HG03064 (cell line): ENCODE measurements at regions not wholly inside any gene's neighbourhood (a gene's known extent, or its start where the extent isn't known, plus 50 kb on each side); places are given as distances from the start of the nearest gene placed in this dataset.
A peak's percentile ranks its signal among the peaks of the same experiment; 100 is the strongest.

Experiments
- ATAC-seq: cut with Tn5 transposase; IDR thresholded peaks from one replicate; pipeline ENCODE4 v1.9.1; 2021; ENCODE audit warnings: low read depth; ENCODE audit not compliant: unreplicated experiment

DNA sequence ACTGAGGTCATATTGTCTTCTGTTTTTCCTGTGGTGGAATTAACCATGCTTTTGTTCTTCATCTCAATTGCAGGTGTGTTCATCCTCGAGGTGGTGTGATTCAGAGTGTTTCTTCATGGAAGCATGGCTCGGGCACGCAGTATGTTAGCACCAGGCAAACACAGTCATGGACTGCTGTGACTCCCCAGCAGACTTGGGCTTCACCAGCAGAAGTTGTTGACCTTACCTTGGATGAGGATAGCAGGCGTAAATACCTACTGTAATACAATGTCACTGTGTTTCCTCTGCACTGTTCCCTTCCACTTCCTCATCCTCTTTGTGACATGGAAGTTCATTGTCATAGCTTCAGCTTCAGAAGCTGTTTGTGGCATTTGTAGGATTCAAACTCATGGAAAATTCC, 158.7 kb downstream of the HAUS1 start:
- ATAC-seq = no peak

DNA sequence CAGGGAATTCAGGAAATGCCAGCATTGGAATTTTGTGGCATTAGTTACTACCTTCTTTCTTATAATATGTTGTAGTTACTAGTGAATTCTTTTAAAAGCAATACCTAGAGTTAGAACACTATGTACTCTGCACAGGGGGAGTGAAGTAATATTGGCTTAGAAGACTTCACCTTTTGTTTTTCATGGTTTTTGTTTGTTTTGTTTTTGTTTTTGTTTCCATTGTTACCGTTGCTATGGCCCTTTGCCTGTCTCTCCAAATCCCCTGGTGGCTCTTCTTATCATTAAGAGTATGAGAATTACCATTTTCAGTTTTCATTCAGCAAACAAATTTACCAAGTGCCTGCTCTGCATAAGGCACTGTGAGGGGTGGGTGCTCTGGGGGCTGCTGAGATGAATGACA, 160.1 kb downstream of the HAUS1 start:
- no peak for ATAC-seq

DNA sequence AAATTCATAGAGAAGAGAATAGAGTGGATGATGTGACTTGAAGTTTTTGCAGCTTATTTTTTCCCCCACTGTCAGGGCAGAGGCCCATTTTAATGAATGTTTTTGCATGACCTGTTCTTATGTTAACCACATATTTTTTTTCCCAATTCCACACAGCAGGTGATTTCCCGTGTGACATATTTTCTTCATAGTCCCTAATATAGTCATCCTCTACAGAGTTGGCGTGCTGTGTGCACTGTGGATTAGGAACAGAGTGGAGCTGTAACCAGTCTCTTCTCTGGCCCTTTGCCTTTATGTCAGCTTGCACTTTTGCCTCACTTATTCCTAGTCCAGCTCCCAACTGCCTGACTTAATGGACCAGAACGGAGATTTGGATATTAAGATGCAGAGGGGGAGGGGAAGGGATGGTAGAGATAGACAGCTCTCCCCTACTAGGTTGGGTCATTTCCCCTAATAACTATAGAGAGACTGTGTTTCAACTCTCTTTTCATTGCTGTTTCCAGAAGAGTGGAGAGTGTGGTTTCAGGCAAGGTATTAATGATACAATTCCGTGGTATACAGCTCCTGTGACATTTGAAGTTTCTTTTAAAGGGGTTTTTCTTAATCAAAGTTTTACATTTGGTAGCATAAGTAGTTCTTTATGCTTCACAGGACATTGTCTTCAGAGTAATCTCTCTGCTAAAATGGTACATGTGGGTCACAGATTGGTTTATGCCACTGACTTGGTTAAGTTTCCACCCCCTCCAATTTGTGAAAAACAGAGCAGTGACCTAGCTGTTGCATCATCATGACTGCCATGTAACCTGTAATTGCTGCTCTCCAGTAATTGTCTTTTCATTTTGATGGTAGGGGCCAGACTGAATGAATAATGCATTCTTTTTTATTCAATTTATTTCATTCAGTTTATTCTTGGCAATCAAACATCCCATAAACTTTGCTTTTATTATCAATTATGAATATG, 161.3 kb downstream of the HAUS1 start:
- no peak for ATAC-seq

DNA sequence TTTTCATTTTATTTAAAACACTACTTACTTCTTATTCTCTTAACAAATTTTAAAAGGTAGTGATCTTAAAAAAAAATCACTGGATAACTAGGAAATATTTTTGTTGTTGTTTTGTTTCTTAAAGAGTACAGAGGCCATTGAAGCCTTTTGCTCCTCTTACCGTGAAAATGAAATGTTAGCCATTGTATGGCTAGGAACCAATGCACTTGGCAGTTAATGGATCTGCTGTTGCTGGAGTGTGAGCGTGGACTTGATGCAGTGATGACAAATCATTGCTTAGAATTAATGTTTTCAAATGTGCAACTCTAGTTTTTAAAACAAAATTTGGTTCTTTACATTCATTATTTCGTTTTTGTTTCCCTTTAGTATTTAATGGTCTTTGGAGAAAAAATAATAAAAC, 162.3 kb downstream of the HAUS1 start:
- ATAC-seq = no peak

DNA sequence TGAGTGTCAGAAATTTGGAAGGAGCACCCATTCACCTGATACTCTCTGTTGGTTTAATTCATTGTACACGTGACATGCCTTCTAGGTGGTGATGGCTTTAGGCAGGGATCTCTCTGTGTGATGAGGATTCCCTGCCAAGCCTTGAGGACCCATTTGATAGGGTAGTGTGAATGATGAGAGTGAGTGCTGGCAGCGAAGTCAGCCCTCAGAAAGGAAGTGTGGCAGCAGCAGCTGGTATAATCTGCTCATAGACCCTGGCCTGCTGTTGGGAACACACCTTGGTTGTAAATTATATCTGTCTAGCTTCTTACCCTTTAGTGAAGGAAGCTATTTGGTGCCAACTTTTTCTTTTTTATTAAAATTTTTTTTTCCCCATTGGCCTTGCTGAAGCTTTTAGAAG, 164.5 kb downstream of the HAUS1 start:
- no peak for ATAC-seq

DNA sequence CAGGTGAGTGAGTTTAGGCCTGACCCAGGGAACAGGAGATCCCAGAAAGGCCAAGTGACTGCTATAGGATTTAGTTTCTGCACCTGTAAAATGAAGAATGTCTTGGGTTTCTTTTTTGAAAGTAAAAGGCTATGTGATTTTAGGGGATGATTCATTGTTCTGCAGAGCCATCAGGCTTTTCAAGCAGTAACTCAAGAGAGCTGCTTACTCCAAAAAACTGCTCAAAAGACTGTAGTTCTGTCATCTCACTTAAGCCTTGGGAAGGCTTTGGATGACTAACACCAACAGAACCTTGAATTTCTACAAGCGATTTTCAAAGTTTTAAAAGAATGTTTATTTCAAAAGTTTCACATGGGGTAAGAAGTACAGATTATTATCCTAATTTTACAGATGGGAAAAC, 165.1 kb downstream of the HAUS1 start:
- no peak for ATAC-seq

DNA sequence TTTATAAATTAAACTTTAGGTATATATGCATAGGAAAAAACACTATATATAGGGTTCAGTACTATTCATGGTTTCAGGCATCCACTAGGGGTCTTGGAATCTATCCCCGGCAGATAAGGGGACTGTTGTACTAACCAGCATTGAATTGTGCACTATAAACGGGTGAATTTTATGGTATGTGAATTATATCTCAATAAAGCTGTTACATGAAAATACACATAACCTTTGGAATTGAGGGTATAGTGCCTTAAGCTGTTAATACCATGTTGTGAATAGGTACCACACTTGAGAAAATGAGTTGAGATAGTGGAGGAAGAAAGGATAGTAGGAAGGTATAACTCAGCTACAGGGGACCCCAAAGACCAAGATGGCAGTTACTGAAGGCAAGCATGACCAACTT, 167.3 kb downstream of the HAUS1 start:
- ATAC-seq = no peak

DNA sequence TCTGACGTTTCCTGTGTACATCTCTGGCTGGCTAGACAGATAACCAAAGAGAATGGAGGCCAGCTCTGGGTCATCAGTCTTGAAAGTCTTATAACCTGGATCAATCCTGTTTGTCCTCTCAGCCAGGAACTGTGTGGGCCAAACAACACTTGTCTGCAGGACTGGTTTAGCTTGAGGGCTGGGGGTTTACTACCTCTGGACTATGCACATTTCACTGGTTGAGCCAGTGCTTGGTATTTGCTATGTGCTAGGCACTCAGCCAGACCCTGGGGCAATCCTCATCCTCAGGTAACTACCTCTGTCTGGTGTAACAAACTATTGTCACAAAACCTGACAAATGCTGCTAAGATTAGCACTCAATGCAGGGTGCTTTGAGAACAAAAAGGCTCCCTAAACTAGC, 169.7 kb downstream of the HAUS1 start:
- no peak for ATAC-seq

DNA sequence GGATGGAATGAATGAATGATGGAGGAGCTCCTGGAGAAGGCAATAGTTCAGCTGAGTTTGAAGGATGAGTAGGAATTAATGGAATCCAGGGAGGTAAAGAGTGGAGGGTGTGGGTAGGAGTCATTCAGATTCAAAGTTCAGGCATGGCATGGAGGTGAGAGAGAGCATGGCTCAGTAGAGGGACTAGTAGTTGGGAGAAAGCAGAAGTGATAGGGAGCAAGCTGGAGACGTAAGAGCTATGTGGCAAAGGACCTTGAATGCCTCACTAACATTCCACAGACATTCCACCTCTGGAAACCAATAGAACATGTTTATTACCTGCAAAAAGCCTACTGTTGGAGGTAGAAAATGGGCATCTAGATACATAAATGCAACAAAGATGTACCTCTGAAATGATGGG, 170.1 kb downstream of the HAUS1 start:
- ATAC-seq = no peak

DNA sequence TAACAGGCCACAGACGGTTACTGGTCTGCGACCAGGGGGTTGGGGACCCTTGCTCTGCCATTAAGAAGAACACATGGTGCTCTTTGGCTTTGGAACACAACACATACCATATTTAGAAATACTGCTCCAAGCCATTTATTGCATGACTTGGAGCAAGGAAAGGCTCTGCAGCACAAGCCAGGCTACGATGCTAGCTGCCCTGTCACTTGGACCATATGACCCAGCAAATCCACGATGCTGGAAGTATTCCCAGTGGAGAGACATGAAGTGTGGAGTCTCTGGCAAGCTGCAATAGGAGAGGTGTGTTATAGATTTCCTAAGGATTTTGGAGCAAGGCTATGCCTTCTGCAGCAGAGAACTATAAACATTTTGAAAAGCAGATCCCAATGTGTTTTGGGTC, 171.2 kb downstream of the HAUS1 start:
- ATAC-seq = no peak

DNA sequence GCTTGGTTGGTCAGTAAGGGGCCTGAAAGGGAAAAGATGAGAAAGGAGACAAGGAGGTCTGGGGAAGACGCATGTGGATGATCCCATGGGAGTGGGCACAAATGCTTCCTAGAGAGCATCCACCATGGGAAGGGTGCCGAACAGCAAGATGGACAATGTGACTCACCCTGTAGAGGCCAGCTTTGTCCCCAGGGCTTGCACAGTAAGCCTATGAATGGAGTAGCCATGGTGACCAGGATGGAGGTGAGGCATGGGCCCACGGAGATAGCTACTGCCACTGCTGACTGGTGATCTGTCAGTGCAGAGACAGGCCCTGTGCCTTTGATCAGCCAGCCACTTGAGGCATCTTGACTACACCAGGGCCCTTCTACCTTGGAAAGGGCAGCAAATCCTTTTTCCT, 172.6 kb downstream of the HAUS1 start:
- no peak for ATAC-seq

DNA sequence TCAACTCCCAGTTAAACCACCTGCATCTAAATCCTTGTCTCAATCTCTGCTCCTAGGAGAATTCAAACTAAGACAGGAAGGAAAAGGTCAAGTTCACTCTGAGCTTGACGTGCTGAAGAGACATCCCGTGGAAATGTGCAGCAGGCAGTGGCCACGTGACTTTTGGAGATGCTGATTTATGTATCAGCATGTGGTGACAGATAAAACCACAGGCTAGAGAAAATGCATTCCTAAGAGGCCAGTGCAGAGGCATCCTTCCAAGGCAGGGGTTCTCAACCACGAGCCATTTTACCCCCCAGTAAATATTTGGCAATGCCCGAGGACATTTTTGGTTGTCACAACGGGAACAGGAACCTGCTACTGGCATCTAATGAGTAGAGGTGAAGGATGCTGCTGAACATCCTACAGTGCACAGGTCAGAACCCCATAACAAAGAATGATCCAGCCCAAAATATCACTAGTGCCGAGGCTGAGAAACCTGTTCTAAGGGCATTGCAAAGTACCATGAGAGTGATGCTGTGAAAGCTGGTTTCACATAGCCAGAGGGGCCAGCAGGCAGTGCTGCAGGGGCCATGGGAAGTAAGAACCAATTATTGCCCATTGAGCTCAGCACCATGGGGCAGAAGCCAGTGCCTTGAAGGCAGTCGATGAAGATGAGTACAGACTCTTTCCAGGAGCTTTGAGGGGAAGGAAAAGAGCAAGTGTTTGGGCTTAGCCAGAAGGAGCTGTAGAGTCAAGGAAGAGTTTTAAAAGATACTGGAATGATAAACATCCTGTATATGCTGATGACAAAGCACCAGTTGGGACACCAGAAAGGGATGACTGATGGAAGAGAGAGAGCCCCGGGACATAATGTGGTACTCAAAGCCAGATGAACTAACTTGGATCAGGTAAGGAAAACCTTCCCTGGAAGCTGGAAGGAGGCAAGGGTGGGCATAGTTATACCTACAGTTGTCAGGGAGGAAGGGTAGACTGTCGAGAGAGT, 174.6 kb downstream of the HAUS1 start:
- ATAC-seq = no peak

DNA sequence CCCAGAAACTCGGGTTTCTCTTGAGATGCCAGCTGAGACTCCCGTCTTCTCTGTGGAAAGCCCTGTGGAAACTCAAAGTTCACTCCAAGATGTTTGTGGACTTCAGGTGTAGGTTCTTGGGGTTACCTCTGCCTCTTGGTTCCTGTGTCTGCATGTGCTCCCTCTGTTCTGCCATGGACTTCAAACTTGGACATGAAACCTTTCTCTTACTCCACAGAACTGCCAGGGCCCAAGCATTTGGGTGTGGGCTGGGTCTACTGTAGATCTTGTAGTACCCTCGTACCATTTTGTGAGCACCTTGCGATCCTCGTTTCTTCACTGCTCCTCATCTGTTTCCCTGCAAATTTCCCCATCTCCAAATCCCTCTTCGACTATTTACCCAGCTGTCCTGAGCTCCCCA, 175.5 kb downstream of the HAUS1 start:
- ATAC-seq = no peak

DNA sequence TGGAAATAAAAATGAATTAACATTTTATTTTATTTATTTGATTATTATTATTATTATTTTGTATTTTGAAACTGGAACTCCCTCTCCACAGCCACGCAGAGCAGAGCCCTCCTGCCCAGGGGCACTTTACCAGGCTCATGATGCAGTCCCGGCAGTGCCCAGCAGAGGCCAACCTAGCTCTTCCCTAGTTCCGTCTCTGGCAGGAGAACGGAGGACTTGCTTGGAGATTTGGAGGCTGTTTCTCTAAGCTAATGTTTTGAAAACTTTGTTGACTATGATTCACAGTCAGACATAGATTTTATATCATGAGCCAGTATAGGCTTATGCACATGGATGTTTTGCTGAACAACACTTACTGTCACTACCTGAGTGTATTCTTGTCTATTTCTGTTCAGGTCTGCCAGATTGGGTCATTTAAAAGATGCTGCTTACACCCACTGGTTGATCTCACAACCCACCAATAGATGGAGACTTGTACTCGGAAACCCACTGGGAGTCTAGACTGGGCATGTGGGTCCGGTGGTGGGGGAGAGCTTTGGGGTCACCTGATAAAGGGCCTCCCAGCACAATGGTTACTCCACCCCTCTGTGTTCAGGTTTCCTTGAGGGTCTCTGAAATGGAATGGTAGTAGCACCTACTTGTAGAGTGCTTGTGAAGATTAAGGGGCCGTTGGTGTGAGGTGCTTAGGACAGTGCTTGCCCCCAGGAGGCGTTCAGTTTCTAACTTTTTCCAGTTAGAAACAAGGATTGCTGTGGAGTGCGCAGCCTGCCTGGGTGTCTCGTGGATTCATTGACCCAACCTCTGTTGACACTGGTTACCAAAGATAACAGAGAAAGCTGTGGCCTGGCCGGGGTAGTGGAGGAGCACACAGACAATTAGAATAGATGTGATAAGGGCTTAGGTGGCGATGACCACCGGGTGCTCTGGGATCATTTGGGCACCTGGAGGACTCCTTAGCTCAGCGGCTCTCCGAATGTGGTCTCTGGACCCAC, 177.3 kb downstream of the HAUS1 start:
- peak; percentile 80 for ATAC-seq

DNA sequence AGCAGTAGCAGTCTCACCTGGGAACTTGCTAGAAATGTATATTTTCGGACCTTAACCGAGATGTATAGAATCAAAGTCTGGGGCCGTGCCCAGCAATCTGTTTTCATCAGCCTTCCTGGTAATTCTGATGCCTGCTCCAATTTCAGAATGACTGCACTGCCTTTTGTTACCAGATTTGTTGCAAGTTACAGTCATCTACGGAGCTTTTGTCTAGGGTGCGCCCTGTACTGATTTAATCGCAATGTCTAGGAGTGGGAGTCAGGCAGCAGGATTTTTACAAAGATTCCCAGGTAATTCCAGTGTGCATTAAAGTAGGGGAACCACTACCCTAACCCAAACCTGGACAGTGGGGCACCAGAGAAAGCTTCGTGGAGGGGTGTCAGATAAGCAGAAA, 178.0 kb downstream of the HAUS1 start:
- ATAC-seq = no peak

DNA sequence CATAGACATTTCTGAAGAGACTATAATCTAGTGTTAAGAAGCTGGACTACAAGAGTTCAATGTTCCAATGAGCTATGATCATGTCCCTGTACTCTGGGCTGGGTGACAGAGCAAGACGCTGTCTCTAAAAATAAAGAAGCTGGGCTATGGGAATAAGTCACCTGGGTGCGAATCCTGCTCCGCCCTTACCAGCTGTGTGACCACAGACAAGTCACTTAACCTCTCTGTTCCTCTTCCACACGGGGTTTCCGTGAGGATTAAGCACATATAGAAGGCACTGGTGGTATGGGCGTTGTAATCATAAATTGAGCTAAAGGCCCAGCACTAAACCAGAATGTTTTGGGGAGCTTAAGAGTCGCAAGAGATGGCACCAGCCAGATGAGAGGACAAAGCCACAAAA, 178.5 kb downstream of the HAUS1 start:
- no peak for ATAC-seq

DNA sequence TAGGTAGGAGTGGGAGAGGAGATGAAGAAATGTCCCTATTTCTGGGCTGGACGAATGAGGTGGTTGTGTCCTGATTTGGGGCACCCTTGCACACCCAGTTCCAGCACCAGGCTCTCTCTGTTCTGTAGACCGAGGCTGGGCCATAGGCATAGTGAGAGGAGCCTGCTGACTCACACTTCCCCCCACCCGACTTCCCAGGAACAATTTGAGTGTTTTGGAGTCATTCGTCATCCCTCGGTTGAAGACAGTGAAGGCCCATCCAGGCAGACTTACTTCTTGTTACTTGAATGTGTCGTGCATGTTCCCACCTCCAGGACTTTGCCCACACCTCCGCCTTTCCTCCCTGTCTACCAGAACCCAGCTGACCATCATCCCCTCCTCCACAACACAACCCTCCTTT, 179.1 kb downstream of the HAUS1 start:
- ATAC-seq = no peak

DNA sequence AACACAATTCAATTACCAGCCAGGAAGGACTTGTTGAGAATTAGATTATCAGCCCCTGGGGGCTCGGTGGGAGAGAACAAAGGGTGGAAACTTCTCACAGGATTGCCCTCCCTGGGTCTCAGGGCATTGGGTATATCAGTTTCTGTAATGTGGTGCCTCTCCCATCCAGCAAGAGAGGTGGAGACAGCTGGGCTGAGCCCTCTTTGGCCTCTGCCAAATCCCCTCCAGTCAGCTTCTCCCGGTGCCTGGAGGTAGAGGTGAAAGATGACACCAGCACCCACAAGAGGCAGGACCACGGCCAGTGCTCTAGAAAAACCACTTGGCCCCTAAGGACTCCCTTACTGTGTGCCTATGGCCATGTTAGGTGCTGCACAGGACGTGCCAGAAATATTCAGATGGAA, 179.7 kb downstream of the HAUS1 start:
- ATAC-seq = no peak

DNA sequence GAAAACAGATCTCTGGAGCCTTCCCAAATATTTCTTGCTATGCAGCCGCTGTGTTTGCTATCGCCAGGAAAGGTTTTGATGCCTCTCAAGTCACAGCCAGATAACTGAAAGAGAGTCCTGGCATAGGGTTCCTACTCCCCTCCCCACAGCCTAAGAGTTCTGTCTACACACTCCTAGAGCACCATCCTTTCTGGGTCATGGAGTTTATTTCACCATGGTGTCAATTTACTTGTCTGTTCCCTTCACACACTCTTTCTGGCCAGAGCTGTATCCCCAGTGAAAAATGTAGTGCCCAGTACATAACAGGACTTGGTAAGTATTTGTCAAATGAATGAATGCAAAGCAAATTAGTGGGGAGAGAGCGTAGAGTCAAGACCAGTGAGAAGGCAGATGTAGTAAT, 185.3 kb downstream of the HAUS1 start:
- no peak for ATAC-seq

DNA sequence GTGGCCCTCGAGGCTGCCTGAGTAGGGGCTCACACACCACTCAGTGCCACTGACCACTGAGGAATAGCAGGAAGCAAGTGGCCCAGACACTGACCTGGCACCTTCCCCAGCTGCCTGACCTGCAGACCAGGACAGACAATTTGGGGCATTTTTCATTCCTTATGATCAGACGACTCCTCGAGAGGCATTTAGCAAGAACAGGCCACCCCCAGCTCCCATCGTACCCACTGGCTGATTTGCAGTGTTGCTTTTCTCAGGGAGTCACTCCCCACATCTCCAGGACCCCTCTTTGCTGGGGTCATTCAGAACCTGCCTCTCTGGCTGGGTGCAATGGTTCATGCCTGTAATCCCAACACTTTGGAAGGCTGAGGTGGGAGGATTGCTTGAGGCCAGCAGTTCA, 185.7 kb downstream of the HAUS1 start:
- no peak for ATAC-seq
